ENCODE measurements at regions not wholly inside any gene's neighbourhood (a gene's known extent, or its start where the extent isn't known, plus 50 kb on each side); places are given as distances from the start of the nearest gene placed in this dataset.

DNA sequence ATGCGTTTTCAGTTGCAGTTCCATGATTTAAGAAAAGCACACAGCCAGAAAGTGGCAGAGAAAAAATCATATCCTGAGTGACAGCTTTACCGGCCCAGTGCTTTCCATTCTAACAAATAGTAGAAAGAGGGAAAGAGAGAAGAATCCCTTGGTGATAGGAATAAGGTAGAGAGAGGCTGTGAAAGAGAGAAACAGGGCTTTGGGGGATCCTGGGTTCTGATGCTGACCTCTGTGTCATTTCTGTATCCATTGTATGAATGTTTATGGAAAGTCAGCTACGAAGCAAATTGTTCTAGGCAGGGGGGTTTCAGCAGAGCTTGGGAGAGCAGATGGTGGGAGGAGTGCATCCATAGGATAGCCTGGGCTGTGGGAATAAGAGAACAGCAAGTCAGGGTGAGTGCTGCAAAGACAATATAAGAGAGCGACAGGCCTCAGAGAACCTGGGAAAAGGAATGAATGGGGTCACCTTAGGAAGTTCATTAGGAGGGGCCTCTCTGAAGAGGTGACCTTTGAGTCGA, 203.4 kb upstream of the TNP1 start:
- TF ChIP-seq EZH2 (IDR thresholded peaks at IDR 0.05; ENCODE audit: borderline replicate concordance, low read length) (no peak), CTCF (conservative IDR thresholded peaks at IDR 0.05 in 1 of 2, IDR thresholded peaks at IDR 0.05 in 1 of 2; ENCODE audit: extremely low read depth in 1 of 2, insufficient read depth in 1 of 2, low read depth in 1 of 2, low read length in 2 of 2) (no peak)
